HFFc6 (cell line): ENCODE measurements at regions not wholly inside any gene's neighbourhood (a gene's known extent, or its start where the extent isn't known, plus 50 kb on each side); places are given as distances from the start of the nearest gene placed in this dataset.
A peak's percentile ranks its signal among the peaks of the same experiment; 100 is the strongest.

Experiments used
- DNase-seq: peaks from one replicate; pipeline ENCODE4 v3.0.0-alpha.2; 2018
- H3K27ac Mint-ChIP-seq: 2 replicates; pipeline ENCODE4 v1.8.0; 2020; ENCODE audit warnings: mild to moderate bottlenecking, mixed read lengths
- H3K27me3 Mint-ChIP-seq: 2 replicates; pipeline ENCODE4 v1.8.0; 2021; ENCODE audit warnings: mild to moderate bottlenecking, moderate library complexity, mixed read lengths; ENCODE audit not compliant: insufficient read depth
- H3K36me3 Mint-ChIP-seq: 2 replicates; pipeline ENCODE4 v1.8.0; 2021; ENCODE audit warnings: low read depth, mixed read lengths
- H3K4me1 Mint-ChIP-seq: 2 replicates; pipeline ENCODE4 v1.8.0; 2020; ENCODE audit warnings: low read depth, mixed read lengths
- H3K4me3 Mint-ChIP-seq: 2 replicates; pipeline ENCODE4 v1.8.0; 2020; ENCODE audit warnings: mild to moderate bottlenecking, moderate library complexity, mixed read lengths
- H3K9me3 Mint-ChIP-seq: 2 replicates; pipeline ENCODE4 v1.8.0; 2020; ENCODE audit warnings: mild to moderate bottlenecking, mixed read lengths
- CTCF ChIP-seq: fragments of 200-600 bp; sonication (generic); IDR thresholded peaks from 2 replicates; pipeline ENCODE4 v1.5.0; 2021; ENCODE audit warnings: antibody characterized with exemption, mild to moderate bottlenecking

- Mint-ChIP-seq H3K4me1 (peaks cover 6% of the 10 kb centered on the region; the same call in 1 of the 2 replicates), H3K27ac (no peak overlapping the region), H3K4me3 (no peak overlapping the region), H3K27me3 (no peaks in the 10 kb centered on the region; the same call in 1 of the 2 replicates), H3K36me3 (no peaks in the 10 kb centered on the region), H3K9me3 (no peaks in the 10 kb centered on the region)
- DNase-seq: no peak
- no peak for TF ChIP-seq CTCF
These were observed 591.4 kb downstream of the CD109 start for GRCh38 chr6:74287441-74287840.

GRCh38 chr6:74284284-74284683 lies 588.3 kb downstream of the CD109 start:
- no peak for DNase-seq
- H3K4me1 Mint-ChIP-seq: no peaks in the 10 kb centered on the region
- H3K27ac Mint-ChIP-seq: no peak overlapping the region
- no peak for TF ChIP-seq CTCF
- peaks cover 2% of the 10 kb centered on the region for H3K27me3 Mint-ChIP-seq
- H3K9me3 Mint-ChIP-seq: no peaks in the 10 kb centered on the region
- no peaks in the 10 kb centered on the region for H3K36me3 Mint-ChIP-seq
- no peak overlapping the region for H3K4me3 Mint-ChIP-seq

GRCh38 chr6:74283532-74283931 lies 587.5 kb downstream of the CD109 start:
- Mint-ChIP-seq H3K27ac (no peak overlapping the region), H3K4me3 (no peak overlapping the region), H3K36me3 (no peaks in the 10 kb centered on the region), H3K4me1 (no peaks in the 10 kb centered on the region), H3K9me3 (no peaks in the 10 kb centered on the region), H3K27me3 (peaks cover 2% of the 10 kb centered on the region)
- DNase-seq: no peak
- TF ChIP-seq CTCF: no peak

- Mint-ChIP-seq H3K4me3 (no peak overlapping the region), H3K4me1 (no peaks in the 10 kb centered on the region), H3K27ac (no peak overlapping the region), H3K36me3 (no peaks in the 10 kb centered on the region), H3K27me3 (peaks cover 2% of the 10 kb centered on the region), H3K9me3 (no peaks in the 10 kb centered on the region)
- TF ChIP-seq CTCF: no peak
- no peak for DNase-seq
These were observed 586.2 kb downstream of the CD109 start for GRCh38 chr6:74282143-74282689.

GRCh38 chr6:74280130-74280692 lies 584.2 kb downstream of the CD109 start:
- Mint-ChIP-seq H3K36me3 (no peaks in the 10 kb centered on the region), H3K27ac (no peak overlapping the region), H3K9me3 (no peaks in the 10 kb centered on the region), H3K4me3 (no peak overlapping the region), H3K4me1 (no peaks in the 10 kb centered on the region), H3K27me3 (peaks cover 4% of the 10 kb centered on the region)
- TF ChIP-seq CTCF: peak; percentile 65
- DNase-seq: no peak
